ENCODE measurements at regions not wholly inside any gene's neighbourhood (a gene's known extent, or its start where the extent isn't known, plus 50 kb on each side); places are given as distances from the start of the nearest gene placed in this dataset.

- TF ChIP-seq POLR2AphosphoS5 (IDR thresholded peaks at IDR 0.05) (no peak), CTCF (IDR thresholded peaks at IDR 0.05) (no peak), EP300 (IDR thresholded peaks at IDR 0.05; ENCODE audit: low read depth) (no peak), POLR2A (IDR thresholded peaks at IDR 0.05) (no peak)
Observed at GRCh38 chr21:25234857-25235801, 372.2 kb downstream of the MRPL39 start.

All from transverse colon (tissue), 4 donors.